Left ventricle myocardium inferior (tissue), 1 donor: ENCODE measurements at regions not wholly inside any gene's neighbourhood (a gene's known extent, or its start where the extent isn't known, plus 50 kb on each side); places are given as distances from the start of the nearest gene placed in this dataset.

Experiments used
- DNase-seq: peaks from one replicate; pipeline ENCODE4 v3.0.0-alpha.2; 2020
- H3K27ac ChIP-seq: fragments of 200-600 bp; replicated peaks from 2 replicates; pipeline ENCODE4 v1.8.0; 2021
- H3K27me3 ChIP-seq: fragments of 200-600 bp; 2 replicates; pipeline ENCODE4 v1.8.0; 2021; ENCODE audit warnings: low read depth
- H3K36me3 ChIP-seq: fragments of 200-600 bp; 2 replicates; pipeline ENCODE4 v1.8.0; 2021
- H3K4me1 ChIP-seq: fragments of 200-600 bp; 2 replicates; pipeline ENCODE4 v1.8.0; 2021
- H3K4me3 ChIP-seq: fragments of 200-600 bp; 2 replicates; pipeline ENCODE4 v1.8.0; 2021; ENCODE audit warnings: mild to moderate bottlenecking, moderate library complexity
- H3K9me3 ChIP-seq: fragments of 200-600 bp; replicated peaks from 2 replicates; pipeline ENCODE4 v1.8.0; 2021
- CTCF ChIP-seq: fragments of 200-600 bp; IDR thresholded peaks from 2 replicates; pipeline ENCODE4 v1.8.0; 2021; ENCODE audit warnings: antibody characterized with exemption, mild to moderate bottlenecking, borderline replicate concordance
- intact Hi-C: fragments of 100-400 bp; cut with micrococcal nuclease; formaldehyde crosslinking; loops from one replicate; pipeline ENCODE4 v1.11.0; 2022
- donor health status: DM: no; HTN: yes; CAD: no; lungs with severe emphysema.

GRCh38 chrX:146186540-146186939 is 368.9 kb downstream of the SLITRK2 start:
- Histone ChIP-seq H3K27me3 (no peaks in the 10 kb centered on the region), H3K27ac (no peak overlapping the region), H3K9me3 (no peaks in the 10 kb centered on the region), H3K4me3 (no peak overlapping the region), H3K4me1 (no peaks in the 10 kb centered on the region), H3K36me3 (no peaks in the 10 kb centered on the region)
- no peak for DNase-seq
- TF ChIP-seq CTCF = no peak
- intact Hi-C loops = no loop called here

GRCh38 chrX:146189371-146189770 is 371.7 kb downstream of the SLITRK2 start:
- Histone ChIP-seq H3K27me3 (no peaks in the 10 kb centered on the region), H3K4me3 (no peak overlapping the region), H3K36me3 (no peaks in the 10 kb centered on the region), H3K9me3 (no peaks in the 10 kb centered on the region), H3K27ac (no peak overlapping the region), H3K4me1 (no peaks in the 10 kb centered on the region)
- intact Hi-C loops = no loop called here
- DNase-seq = no peak
- no peak for TF ChIP-seq CTCF

- Histone ChIP-seq H3K27me3 (no peaks in the 10 kb centered on the region), H3K36me3 (no peaks in the 10 kb centered on the region), H3K4me1 (no peaks in the 10 kb centered on the region), H3K9me3 (no peaks in the 10 kb centered on the region), H3K4me3 (no peak overlapping the region), H3K27ac (no peak overlapping the region)
- intact Hi-C loops = no loop called here
- DNase-seq = no peak
- TF ChIP-seq CTCF = no peak
Measured at GRCh38 chrX:146208821-146209220, 391.2 kb downstream of the SLITRK2 start.

- no peaks in the 10 kb centered on the region for H3K27me3 ChIP-seq
- intact Hi-C loops = no loop called here
- no peak overlapping the region for H3K4me3 ChIP-seq
- TF ChIP-seq CTCF = no peak
- no peaks in the 10 kb centered on the region for H3K4me1 ChIP-seq
- no peaks in the 10 kb centered on the region for H3K9me3 ChIP-seq
- no peak for DNase-seq
- no peak overlapping the region for H3K27ac ChIP-seq
- H3K36me3 ChIP-seq = no peaks in the 10 kb centered on the region
Measured at GRCh38 chrX:146224442-146224841, 406.8 kb downstream of the SLITRK2 start.

GRCh38 chrX:146238173-146238572 is 420.5 kb downstream of the SLITRK2 start:
- intact Hi-C loops = no loop called here
- Histone ChIP-seq H3K9me3 (no peaks in the 10 kb centered on the region), H3K4me1 (no peaks in the 10 kb centered on the region), H3K27me3 (no peaks in the 10 kb centered on the region), H3K4me3 (no peak overlapping the region), H3K27ac (no peak overlapping the region), H3K36me3 (no peaks in the 10 kb centered on the region)
- no peak for TF ChIP-seq CTCF
- no peak for DNase-seq

- H3K4me1 ChIP-seq = no peaks in the 10 kb centered on the region
- no peak for DNase-seq
- no peaks in the 10 kb centered on the region for H3K36me3 ChIP-seq
- TF ChIP-seq CTCF = no peak
- H3K9me3 ChIP-seq = no peaks in the 10 kb centered on the region
- no peak overlapping the region for H3K4me3 ChIP-seq
- H3K27me3 ChIP-seq = no peaks in the 10 kb centered on the region
- intact Hi-C loops = no loop called here
- H3K27ac ChIP-seq = no peak overlapping the region
Measured at GRCh38 chrX:146241902-146242301, 424.3 kb downstream of the SLITRK2 start.
